Type B pancreatic cell (in vitro differentiated cells): ENCODE measurements at regions not wholly inside any gene's neighbourhood (a gene's known extent, or its start where the extent isn't known, plus 50 kb on each side); places are given as distances from the start of the nearest gene placed in this dataset.

Experiments used
- DNase-seq: peaks from one replicate; pipeline ENCODE4 v3.0.0; 2021; ENCODE audit warnings: mixed read lengths; ENCODE audit not compliant: unreplicated experiment; ENCODE audit errors: extremely low spot score
- H3K27ac Mint-ChIP-seq: 2 replicates; pipeline ENCODE4 v1.8.0; 2021; ENCODE audit warnings: mild to moderate bottlenecking, mixed read lengths
- H3K27me3 Mint-ChIP-seq: 2 replicates; pipeline ENCODE4 v1.8.0; 2021; ENCODE audit warnings: mixed read lengths
- H3K36me3 Mint-ChIP-seq: 2 replicates; pipeline ENCODE4 v1.8.0; 2021; ENCODE audit warnings: mixed read lengths
- H3K4me1 Mint-ChIP-seq: one replicate; pipeline ENCODE4 v1.8.0; 2021; ENCODE audit warnings: mixed read lengths; ENCODE audit not compliant: unreplicated experiment
- H3K4me3 Mint-ChIP-seq: 2 replicates; pipeline ENCODE4 v1.8.0; 2021; ENCODE audit warnings: mild to moderate bottlenecking, mixed read lengths
- H3K9me3 Mint-ChIP-seq: 2 replicates; pipeline ENCODE4 v1.8.0; 2021; ENCODE audit warnings: mixed read lengths
- CTCF ChIP-seq: fragments of 200-600 bp; sonication (generic); conservative IDR thresholded peaks from 2 replicates; pipeline ENCODE4 v1.5.0; 2021; ENCODE audit warnings: antibody characterized with exemption, mild to moderate bottlenecking

- Mint-ChIP-seq H3K9me3 (no peaks in the 10 kb centered on the region), H3K4me3 (no peak overlapping the region), H3K4me1 (no peaks in the 10 kb centered on the region), H3K27me3 (no peaks in the 10 kb centered on the region), H3K36me3 (no peaks in the 10 kb centered on the region), H3K27ac (no peak overlapping the region)
- no peak for DNase-seq
- TF ChIP-seq CTCF, result no peak
Observed at GRCh38 chr9:79325501-79325900, 246.3 kb upstream of the TLE4 start.

- Mint-ChIP-seq H3K4me3 (no peak overlapping the region), H3K36me3 (no peaks in the 10 kb centered on the region), H3K27ac (no peak overlapping the region), H3K4me1 (no peaks in the 10 kb centered on the region), H3K27me3 (peaks cover 3% of the 10 kb centered on the region), H3K9me3 (no peaks in the 10 kb centered on the region)
- no peak for TF ChIP-seq CTCF
- no peak for DNase-seq
Observed at GRCh38 chr9:79329861-79330260, 241.9 kb upstream of the TLE4 start.

GRCh38 chr9:79334001-79334400 is 237.8 kb upstream of the TLE4 start:
- Mint-ChIP-seq H3K27ac (no peak overlapping the region), H3K4me3 (no peak overlapping the region), H3K36me3 (peaks cover 3% of the 10 kb centered on the region)

GRCh38 chr9:79334711-79335110 is 237.1 kb upstream of the TLE4 start:
- H3K27me3 Mint-ChIP-seq, result peaks cover 3% of the 10 kb centered on the region
- H3K9me3 Mint-ChIP-seq, result peaks cover 3% of the 10 kb centered on the region
- no peak overlapping the region for H3K27ac Mint-ChIP-seq
- no peaks in the 10 kb centered on the region for H3K4me1 Mint-ChIP-seq
- peaks cover 3% of the 10 kb centered on the region for H3K36me3 Mint-ChIP-seq
- H3K4me3 Mint-ChIP-seq, result no peak overlapping the region
- no peak for DNase-seq
- no peak for TF ChIP-seq CTCF

More at GRCh38 chr9:79334001-79334400, 237.8 kb upstream of the TLE4 start:
- no peak for TF ChIP-seq CTCF
- Mint-ChIP-seq H3K27me3 (peaks cover 3% of the 10 kb centered on the region), H3K9me3 (peaks cover 3% of the 10 kb centered on the region), H3K4me1 (no peaks in the 10 kb centered on the region)
- DNase-seq, result no peak

GRCh38 chr9:79335987-79336386 is 235.8 kb upstream of the TLE4 start:
- peaks cover 3% of the 10 kb centered on the region for H3K9me3 Mint-ChIP-seq

More at GRCh38 chr9:79335987-79336386, 235.8 kb upstream of the TLE4 start:
- Mint-ChIP-seq H3K4me1 (no peaks in the 10 kb centered on the region), H3K4me3 (no peak overlapping the region), H3K36me3 (peaks cover 3% of the 10 kb centered on the region), H3K27ac (no peak overlapping the region), H3K27me3 (no peaks in the 10 kb centered on the region)
- TF ChIP-seq CTCF, result no peak
- no peak for DNase-seq
